Activated CD8-positive, alpha-beta T cell treated with anti-CD3 and anti-CD28 coated beads, Interleukin-2, amount 10 ng/mL, durations not matched to agents 7 days and 5 days (primary cell): ENCODE measurements at regions not wholly inside any gene's neighbourhood (a gene's known extent, or its start where the extent isn't known, plus 50 kb on each side); places are given as distances from the start of the nearest gene placed in this dataset.
"Not testable (repeated sequence)": the region's sequence is repeated elsewhere in the genome, so short reads cannot be mapped to it uniquely, and the experiment has no call there.

Source experiments
- ATAC-seq: fragments of 150-1000 bp; cut with Tn5 transposase; one replicate; pipeline ENCODE4 v1.10.0; 2021; ENCODE audit warnings: moderate library complexity
- CTCF ChIA-PET: fragments of 350-600 bp; sonication (Branson Sonifier 250); formaldehyde crosslinking; loops from one replicate; lab custom pipeline; 2021; ENCODE audit warnings: antibody characterized with exemption; lab: Charles Lee
- POLR2A ChIA-PET: fragments of 350-600 bp; sonication (Branson Sonifier 250); formaldehyde crosslinking; loops from one replicate; lab custom pipeline; 2021; ENCODE audit warnings: antibody characterized with exemption; lab: Charles Lee
- DNase-seq: peaks from one replicate; pipeline ENCODE4 v3.0.0-alpha.2; 2020
- H3K27ac Mint-ChIP-seq: one replicate; pipeline ENCODE4 v1.8.0; 2021; ENCODE audit warnings: mild to moderate bottlenecking, mixed read lengths
- H3K27me3 Mint-ChIP-seq: one replicate; pipeline ENCODE4 v1.8.0; 2021; ENCODE audit warnings: low read depth, mixed read lengths
- H3K36me3 Mint-ChIP-seq: one replicate; pipeline ENCODE4 v1.8.0; 2021; ENCODE audit warnings: low read depth, mixed read lengths
- H3K4me1 Mint-ChIP-seq: one replicate; pipeline ENCODE4 v1.8.0; 2021; ENCODE audit warnings: low read depth, mixed read lengths
- H3K4me3 Mint-ChIP-seq: one replicate; pipeline ENCODE4 v1.8.0; 2021; ENCODE audit warnings: mild to moderate bottlenecking, mixed read lengths
- H3K9me3 Mint-ChIP-seq: one replicate; pipeline ENCODE4 v1.8.0; 2022; ENCODE audit warnings: mixed read lengths; ENCODE audit not compliant: insufficient read depth

- CTCF ChIA-PET = no interaction called here
- H3K9me3 Mint-ChIP-seq = no peaks in the 10 kb centered on the region
- H3K27ac Mint-ChIP-seq = no peak overlapping the region
- DNase-seq (no peak), ATAC-seq (no peak)
- no peaks in the 10 kb centered on the region for H3K36me3 Mint-ChIP-seq
- peaks cover 34% of the 10 kb centered on the region for H3K27me3 Mint-ChIP-seq
- H3K4me3 Mint-ChIP-seq = no peak overlapping the region
- H3K4me1 Mint-ChIP-seq = no peaks in the 10 kb centered on the region
- POLR2A ChIA-PET = no interaction called here
Observed at GRCh38 chr3:64450396-64450956, 225.2 kb upstream of the PRICKLE2 start.

- CTCF ChIA-PET = no interaction called here
- Mint-ChIP-seq H3K36me3 (no peaks in the 10 kb centered on the region), H3K4me1 (no peaks in the 10 kb centered on the region), H3K4me3 (no peak overlapping the region), H3K9me3 (no peaks in the 10 kb centered on the region), H3K27ac (no peak overlapping the region), H3K27me3 (peaks cover 43% of the 10 kb centered on the region)
- POLR2A ChIA-PET = no interaction called here
- DNase-seq = no peak
- ATAC-seq = no peak
Observed at GRCh38 chr3:64449026-64449425, 223.8 kb upstream of the PRICKLE2 start.

- no peaks in the 10 kb centered on the region for H3K9me3 Mint-ChIP-seq
- ChIA-PET POLR2A (no interaction called here), CTCF (no interaction called here)
- H3K4me1 Mint-ChIP-seq = no peaks in the 10 kb centered on the region
- DNase-seq (no peak), ATAC-seq (no peak)
- no peaks in the 10 kb centered on the region for H3K36me3 Mint-ChIP-seq
- peaks cover 61% of the 10 kb centered on the region for H3K27me3 Mint-ChIP-seq
- H3K27ac Mint-ChIP-seq = no peak overlapping the region
- no peak overlapping the region for H3K4me3 Mint-ChIP-seq
Observed at GRCh38 chr3:64445944-64446300, 220.7 kb upstream of the PRICKLE2 start.

- no peak overlapping the region for H3K27ac Mint-ChIP-seq
- H3K4me1 Mint-ChIP-seq = no peaks in the 10 kb centered on the region
- no peak for DNase-seq
- no peaks in the 10 kb centered on the region for H3K9me3 Mint-ChIP-seq
- ATAC-seq = no peak
- H3K27me3 Mint-ChIP-seq = peaks cover 57% of the 10 kb centered on the region
- CTCF ChIA-PET = no interaction called here
- no peaks in the 10 kb centered on the region for H3K36me3 Mint-ChIP-seq
- POLR2A ChIA-PET = no interaction called here
- H3K4me3 Mint-ChIP-seq = no peak overlapping the region
Observed at GRCh38 chr3:64445109-64445943, 220.1 kb upstream of the PRICKLE2 start.

- no peak overlapping the region for H3K4me3 Mint-ChIP-seq
- no peak for DNase-seq
Observed at GRCh38 chr3:64444490-64445108, 219.3 kb upstream of the PRICKLE2 start.

GRCh38 chr3:64443546-64444381 is 218.5 kb upstream of the PRICKLE2 start:
- Mint-ChIP-seq H3K36me3 (no peaks in the 10 kb centered on the region), H3K27me3 (peaks cover 57% of the 10 kb centered on the region), H3K4me3 (no peak overlapping the region), H3K4me1 (no peaks in the 10 kb centered on the region), H3K9me3 (no peaks in the 10 kb centered on the region), H3K27ac (no peak overlapping the region)
- POLR2A ChIA-PET = no interaction called here
- ATAC-seq = no peak
- CTCF ChIA-PET = no interaction called here
- DNase-seq = no peak

More at GRCh38 chr3:64444490-64445108, 219.3 kb upstream of the PRICKLE2 start:
- ATAC-seq = no peak
- ChIA-PET POLR2A (no interaction called here), CTCF (no interaction called here)
- H3K27me3 Mint-ChIP-seq = peaks cover 57% of the 10 kb centered on the region
- no peaks in the 10 kb centered on the region for H3K4me1 Mint-ChIP-seq
- H3K36me3 Mint-ChIP-seq = no peaks in the 10 kb centered on the region
- no peak overlapping the region for H3K27ac Mint-ChIP-seq
- no peaks in the 10 kb centered on the region for H3K9me3 Mint-ChIP-seq

- Mint-ChIP-seq H3K36me3 (no peaks in the 10 kb centered on the region), H3K9me3 (no peaks in the 10 kb centered on the region), H3K27ac (no peak overlapping the region), H3K4me1 (no peaks in the 10 kb centered on the region), H3K4me3 (no peak overlapping the region), H3K27me3 (peaks cover 42% of the 10 kb centered on the region)
- ATAC-seq (no peak), DNase-seq (no peak)
- ChIA-PET POLR2A (no interaction called here), CTCF (no interaction called here)
Observed at GRCh38 chr3:64441861-64442260, 216.6 kb upstream of the PRICKLE2 start.

- Mint-ChIP-seq H3K4me1 (no peaks in the 10 kb centered on the region), H3K4me3 (no peak overlapping the region), H3K36me3 (no peaks in the 10 kb centered on the region), H3K27ac (no peak overlapping the region), H3K27me3 (peaks cover 31% of the 10 kb centered on the region), H3K9me3 (no peaks in the 10 kb centered on the region)
- POLR2A ChIA-PET = no interaction called here
- CTCF ChIA-PET = no interaction called here
- ATAC-seq (no peak), DNase-seq (no peak)
Observed at GRCh38 chr3:64440498-64440897, 215.2 kb upstream of the PRICKLE2 start.

- Mint-ChIP-seq H3K4me1 (no peaks in the 10 kb centered on the region), H3K36me3 (no peaks in the 10 kb centered on the region), H3K27me3 (peaks cover 22% of the 10 kb centered on the region), H3K9me3 (peaks cover 4% of the 10 kb centered on the region), H3K27ac (no peak overlapping the region), H3K4me3 (no peak overlapping the region)
- POLR2A ChIA-PET = no interaction called here
- DNase-seq (no peak), ATAC-seq (no peak)
- CTCF ChIA-PET = no interaction called here
Observed at GRCh38 chr3:64438812-64439211, 213.5 kb upstream of the PRICKLE2 start.

GRCh38 chr3:64438066-64438465 is 212.8 kb upstream of the PRICKLE2 start:
- CTCF ChIA-PET = no interaction called here
- no peak overlapping the region for H3K27ac Mint-ChIP-seq
- no peaks in the 10 kb centered on the region for H3K4me1 Mint-ChIP-seq
- no peak overlapping the region for H3K4me3 Mint-ChIP-seq
- H3K9me3 Mint-ChIP-seq = peaks cover 11% of the 10 kb centered on the region
- peaks cover 15% of the 10 kb centered on the region for H3K27me3 Mint-ChIP-seq
- H3K36me3 Mint-ChIP-seq = no peaks in the 10 kb centered on the region
- POLR2A ChIA-PET = no interaction called here
- ATAC-seq (no peak), DNase-seq (no peak)

- Mint-ChIP-seq H3K4me3 (no peak overlapping the region), H3K4me1 (no peaks in the 10 kb centered on the region), H3K27ac (no peak overlapping the region), H3K27me3 (peaks cover 10% of the 10 kb centered on the region), H3K9me3 (peaks cover 11% of the 10 kb centered on the region), H3K36me3 (no peaks in the 10 kb centered on the region)
- CTCF ChIA-PET = no interaction called here
- POLR2A ChIA-PET = no interaction called here
- ATAC-seq = no peak
- DNase-seq = no peak
Observed at GRCh38 chr3:64437131-64437530, 211.9 kb upstream of the PRICKLE2 start.

GRCh38 chr3:64435023-64435422 is 209.8 kb upstream of the PRICKLE2 start:
- H3K27ac Mint-ChIP-seq, CTCF ChIA-PET, H3K4me3 Mint-ChIP-seq, H3K27me3 Mint-ChIP-seq, H3K36me3 Mint-ChIP-seq, H3K4me1 Mint-ChIP-seq, DNase-seq, POLR2A ChIA-PET, ATAC-seq: not testable (repeated sequence)
- peaks cover 11% of the 10 kb centered on the region for H3K9me3 Mint-ChIP-seq
